Subcutaneous abdominal adipose tissue (tissue), 5 donors: ENCODE measurements at regions not wholly inside any gene's neighbourhood (a gene's known extent, or its start where the extent isn't known, plus 50 kb on each side); places are given as distances from the start of the nearest gene placed in this dataset.

Experiments used
- H3K27ac ChIP-seq: one replicate; pipeline ENCODE4 v1.7.0; 2013; ENCODE audit warnings: low read depth, mild to moderate bottlenecking, inconsistent platforms, low read length, moderate library complexity
- H3K27me3 ChIP-seq, 5 donors: one replicate each; pipeline ENCODE4 v1.7.0; 2013; ENCODE audit warnings: low read length in 5 of 5, inconsistent platforms in 1 of 5; ENCODE audit not compliant: control insufficient read depth in 5 of 5, insufficient read depth in 4 of 5
- H3K36me3 ChIP-seq, 5 donors: one replicate each; pipeline ENCODE4 v1.7.0; 2013; ENCODE audit warnings: low read length in 5 of 5; ENCODE audit not compliant: control insufficient read depth in 5 of 5, insufficient read depth in 5 of 5
- H3K4me1 ChIP-seq, 5 donors: one replicate each; pipeline ENCODE4 v1.7.0; 2013; ENCODE audit warnings: low read length in 5 of 5, mild to moderate bottlenecking in 3 of 5, moderate library complexity in 1 of 5; ENCODE audit not compliant: control insufficient read depth in 5 of 5, insufficient read depth in 5 of 5
- H3K4me3 ChIP-seq, 5 donors: one replicate each; pipeline ENCODE4 v1.7.0; 2013; ENCODE audit warnings: low read length in 5 of 5, low read depth in 1 of 5
- H3K9ac ChIP-seq, 5 donors: one replicate each; pipeline ENCODE4 v1.7.0; 2013; ENCODE audit warnings: low read length in 5 of 5, mild to moderate bottlenecking in 4 of 5, moderate library complexity in 3 of 5
- H3K9me3 ChIP-seq, 5 donors: one replicate each; pipeline ENCODE4 v1.7.0; 2013; ENCODE audit warnings: low read length in 5 of 5; ENCODE audit not compliant: control insufficient read depth in 5 of 5
- donor health status: healthy.
- donor health status: healthy.
- donor health status: healthy.
- donor health status: healthy.
- donor health status: healthy.

DNA sequence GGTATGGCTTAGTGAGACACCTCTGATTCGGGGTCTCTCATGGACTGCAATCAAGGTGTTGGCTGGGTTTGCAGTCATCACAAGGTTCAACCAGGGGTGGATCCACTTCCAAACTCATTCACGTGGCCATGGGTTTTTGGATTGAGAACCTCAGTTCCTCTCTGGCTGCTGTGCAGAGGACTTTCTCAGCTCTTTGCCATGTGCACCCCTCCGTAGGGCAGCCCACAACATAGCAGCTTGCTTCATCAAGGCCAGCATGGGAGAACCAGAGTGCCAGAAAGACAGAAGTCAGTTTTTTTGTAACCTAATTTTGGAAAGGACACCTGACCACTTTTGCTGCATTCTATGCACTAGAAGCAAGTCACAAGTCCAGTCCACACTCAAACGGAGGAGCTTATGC, 154.9 kb downstream of the PJA1 start:
- H3K9me3 ChIP-seq = peaks cover 0 to 10% (median 3%) of the 10 kb centered on the region in 5 donors
- H3K27ac ChIP-seq = no peak overlapping the region
- H3K36me3 ChIP-seq = no peaks in the 10 kb centered on the region
- H3K4me3 ChIP-seq = no peak overlapping the region
- peaks cover 0 to 5% (median 0%) of the 10 kb centered on the region in 5 donors for H3K4me1 ChIP-seq
- H3K27me3 ChIP-seq = peaks cover 0 to 8% (median 3%) of the 10 kb centered on the region in 5 donors
- H3K9ac ChIP-seq = no peak overlapping the region

DNA sequence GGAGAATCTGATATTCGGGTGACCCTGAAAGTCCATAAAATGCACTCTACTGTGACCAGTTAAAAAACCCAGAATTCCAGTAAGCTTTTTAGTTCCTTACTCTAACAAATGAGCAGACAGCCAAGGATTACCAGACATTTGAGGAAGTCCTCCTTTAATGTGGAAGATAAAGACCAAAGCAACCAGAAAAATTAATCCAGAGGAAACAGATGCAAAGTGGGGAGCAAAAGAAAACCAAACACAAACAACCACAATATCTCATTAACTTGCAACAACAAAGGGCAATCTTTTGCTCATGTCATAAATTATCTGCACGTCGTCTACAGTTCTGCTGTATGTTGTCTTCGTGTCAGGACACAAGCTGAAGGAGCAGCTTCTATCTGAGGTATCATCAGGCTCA, 164.4 kb downstream of the PJA1 start:
- Histone ChIP-seq H3K9me3 (peaks cover 0 to 1% (median 0%) of the 10 kb centered on the region in 5 donors), H3K4me3 (no peak overlapping the region), H3K36me3 (no peaks in the 10 kb centered on the region), H3K9ac (no peak overlapping the region), H3K27ac (no peak overlapping the region), H3K4me1 (peaks cover 9 to 31% (median 22%) of the 10 kb centered on the region in 5 donors), H3K27me3 (peaks cover 0 to 9% (median 7%) of the 10 kb centered on the region in 5 donors)

DNA sequence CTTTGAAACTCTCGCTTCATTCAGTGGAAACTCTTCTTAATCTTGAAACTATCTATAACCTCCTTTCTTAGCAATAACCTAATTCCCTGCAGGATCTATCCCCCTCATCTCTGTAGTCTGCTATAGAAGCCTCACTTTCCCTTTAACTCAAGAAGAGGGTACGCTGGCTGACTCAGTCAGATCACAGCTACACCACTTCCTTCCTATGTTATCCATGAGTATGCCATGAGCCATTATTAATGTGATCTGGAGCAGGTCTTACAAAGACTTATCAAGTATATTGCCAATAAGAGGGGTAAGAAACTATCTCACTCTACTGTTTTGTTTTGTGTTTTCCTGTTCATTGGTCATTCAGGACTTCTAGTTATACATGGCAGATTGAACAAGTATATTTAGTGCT, 165.3 kb downstream of the PJA1 start:
- Histone ChIP-seq H3K4me3 (no peak overlapping the region), H3K4me1 (peaks cover 13 to 40% (median 31%) of the 10 kb centered on the region in 5 donors), H3K27me3 (peaks cover 0 to 14% (median 9%) of the 10 kb centered on the region in 5 donors), H3K36me3 (no peaks in the 10 kb centered on the region), H3K9ac (no peak overlapping the region), H3K9me3 (no peaks in the 10 kb centered on the region), H3K27ac (no peak overlapping the region)

DNA sequence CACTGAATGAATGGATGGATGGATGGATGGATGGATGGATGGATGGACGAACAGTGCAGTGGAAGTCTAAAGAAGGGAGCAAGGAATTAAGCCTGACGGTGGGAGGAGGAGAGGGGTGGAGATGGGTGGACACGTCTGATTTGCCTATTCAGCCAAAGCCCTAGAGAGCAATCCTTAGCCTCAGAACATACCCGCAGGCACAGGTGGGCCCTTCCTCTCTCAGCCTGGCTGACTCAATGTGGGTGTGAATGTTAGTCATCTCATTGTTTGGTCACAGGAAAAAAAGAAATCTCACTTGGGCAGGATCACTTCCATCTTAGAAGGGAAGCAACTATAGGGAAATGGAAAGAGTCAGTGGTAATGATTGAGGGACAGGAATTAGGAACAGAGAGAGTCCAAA, 165.9 kb downstream of the PJA1 start:
- no peaks in the 10 kb centered on the region for H3K36me3 ChIP-seq
- H3K27ac ChIP-seq = no peak overlapping the region
- H3K9ac ChIP-seq = no peak overlapping the region
- H3K27me3 ChIP-seq = peaks cover 0 to 16% (median 10%) of the 10 kb centered on the region in 5 donors
- H3K4me1 ChIP-seq = peaks cover 13 to 45% (median 31%) of the 10 kb centered on the region in 5 donors
- H3K4me3 ChIP-seq = no peak overlapping the region
- H3K9me3 ChIP-seq = no peaks in the 10 kb centered on the region

DNA sequence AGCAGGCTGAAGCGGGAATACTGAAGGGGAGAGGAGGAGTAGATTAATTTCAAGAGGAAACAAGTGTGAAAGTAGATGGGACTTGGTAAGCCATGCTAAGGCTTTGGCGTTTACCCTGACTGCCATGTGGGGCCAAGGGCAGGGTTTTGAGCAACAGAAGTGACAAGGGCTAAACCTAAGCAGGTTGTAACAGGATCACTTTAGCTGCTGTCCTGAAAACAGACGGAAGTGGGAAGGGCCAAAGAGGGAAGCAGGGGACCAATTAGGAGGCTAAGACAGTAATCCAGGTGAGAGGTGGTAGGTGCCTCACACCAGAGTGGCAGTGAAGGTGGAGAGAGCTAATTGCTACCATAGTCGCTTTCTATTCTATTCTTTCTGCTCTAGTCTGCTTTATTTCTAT, 166.5 kb downstream of the PJA1 start:
- Histone ChIP-seq H3K9ac (no peak overlapping the region), H3K27me3 (peaks cover 0 to 20% (median 15%) of the 10 kb centered on the region in 5 donors), H3K36me3 (no peaks in the 10 kb centered on the region), H3K4me1 (peaks cover 13 to 46% (median 31%) of the 10 kb centered on the region in 5 donors), H3K27ac (no peak overlapping the region), H3K9me3 (no peaks in the 10 kb centered on the region), H3K4me3 (no peak overlapping the region)

DNA sequence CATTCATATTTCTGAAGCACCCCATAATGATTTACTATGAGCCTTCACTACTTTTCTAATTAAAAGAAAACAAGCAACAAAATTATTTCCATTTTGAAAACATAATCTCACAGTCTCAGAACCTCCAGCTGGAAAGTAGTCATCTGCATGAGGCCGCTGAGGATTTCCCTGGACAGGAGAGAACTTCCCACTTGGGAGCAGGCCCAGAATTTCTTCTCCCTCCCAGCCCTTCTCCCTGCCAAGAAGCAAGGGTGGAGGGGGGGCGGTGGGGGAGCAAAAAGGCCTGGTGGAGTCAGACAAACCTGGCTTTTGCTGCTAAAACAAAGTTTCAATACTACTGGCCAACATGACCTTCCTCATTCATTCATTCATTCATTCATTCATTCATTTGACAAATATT, 167.3 kb downstream of the PJA1 start:
- Histone ChIP-seq H3K27me3 (peaks cover 0 to 22% (median 17%) of the 10 kb centered on the region in 5 donors), H3K9me3 (no peaks in the 10 kb centered on the region), H3K9ac (no peak overlapping the region), H3K27ac (peak overlapping the region; percentile 53), H3K4me1 (peaks cover 13 to 50% (median 31%) of the 10 kb centered on the region in 5 donors), H3K36me3 (no peaks in the 10 kb centered on the region), H3K4me3 (no peak overlapping the region)

DNA sequence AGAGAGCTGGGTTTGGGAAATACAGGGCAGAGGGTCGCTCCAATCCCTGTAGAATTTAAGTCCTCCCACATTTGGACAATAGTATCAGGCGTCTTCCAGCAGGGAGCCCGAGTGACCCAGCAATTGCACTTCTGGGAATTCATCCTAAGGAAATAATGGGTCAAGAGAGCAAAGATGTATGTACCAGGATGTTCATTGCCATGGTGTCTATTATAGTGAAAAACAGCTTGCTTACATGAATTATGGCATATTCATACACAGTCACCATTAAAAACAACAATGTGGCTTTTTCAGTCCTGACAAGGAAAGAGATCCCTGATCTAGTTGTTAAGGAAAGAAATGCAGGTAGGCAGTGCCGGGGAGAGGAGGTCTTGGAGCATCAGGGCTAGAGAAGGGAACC, 167.7 kb downstream of the PJA1 start:
- Histone ChIP-seq H3K4me1 (peaks cover 13 to 51% (median 31%) of the 10 kb centered on the region in 5 donors), H3K27ac (peak overlapping the region; percentile 53), H3K36me3 (no peaks in the 10 kb centered on the region), H3K9me3 (no peaks in the 10 kb centered on the region), H3K27me3 (peaks cover 0 to 22% (median 17%) of the 10 kb centered on the region in 5 donors), H3K4me3 (no peak overlapping the region), H3K9ac (no peak overlapping the region)

DNA sequence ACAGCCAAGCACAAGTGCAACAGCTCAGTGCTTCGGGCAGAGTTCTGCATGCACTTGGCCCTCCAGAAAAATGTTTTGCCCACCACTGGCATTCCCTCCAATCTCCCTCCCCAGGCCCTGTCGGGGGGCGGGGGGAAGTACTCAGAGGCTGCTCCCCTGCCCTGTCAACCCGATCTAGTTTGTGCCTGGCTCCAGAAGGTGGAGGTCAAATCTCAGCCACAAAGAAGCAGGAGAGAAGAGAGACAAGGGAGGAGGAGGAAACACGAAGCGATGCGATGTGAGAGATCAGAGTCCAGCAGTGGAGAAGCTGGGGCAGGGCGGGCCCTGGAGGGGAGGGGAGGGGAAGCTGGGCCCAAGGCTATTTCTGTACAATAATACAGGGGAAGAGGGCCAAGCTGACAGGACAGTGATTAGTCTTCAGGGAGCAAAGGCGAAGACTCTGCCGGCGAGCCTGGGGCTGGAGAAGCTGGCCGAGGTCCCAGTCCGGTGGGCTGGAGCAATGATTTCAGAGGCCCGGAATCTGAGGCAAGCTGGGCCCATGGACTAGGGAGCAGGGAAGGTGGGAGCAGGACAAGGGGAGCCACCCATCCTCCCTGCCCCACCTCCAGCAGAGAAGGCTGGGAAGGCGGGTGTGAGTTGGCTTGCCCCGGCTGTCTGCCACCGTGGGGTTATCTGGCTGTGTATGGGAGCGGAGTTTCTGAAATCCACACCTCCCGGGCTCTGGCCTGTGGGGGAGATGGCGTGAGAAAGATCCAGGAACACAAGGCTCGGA, 167.1 kb downstream of the EFNB1 start:
- peaks cover 0 to 22% (median 17%) of the 10 kb centered on the region in 5 donors for H3K27me3 ChIP-seq

DNA sequence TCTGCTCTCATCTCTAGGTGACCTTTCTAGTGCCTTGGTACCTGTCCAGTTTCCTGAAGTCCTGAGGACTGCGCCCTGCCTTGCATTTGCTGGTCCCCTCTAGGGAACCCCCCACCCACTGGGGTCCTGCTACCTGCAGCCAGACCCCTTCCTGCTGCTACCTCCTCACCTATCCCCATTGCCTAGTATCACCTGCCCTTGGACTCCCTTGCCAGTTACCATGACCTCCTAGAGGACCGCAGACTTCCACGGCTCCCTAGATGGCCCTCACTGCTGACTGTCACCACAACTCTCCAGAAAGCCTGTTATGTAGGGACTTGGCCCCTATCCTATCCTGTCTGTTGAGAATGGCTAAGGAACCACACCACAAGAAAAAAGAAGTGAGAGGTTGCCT, 166.6 kb downstream of the EFNB1 start:
- H3K27ac ChIP-seq = peak overlapping the region; percentile 8
- H3K4me1 ChIP-seq = peaks cover 13 to 58% (median 34%) of the 10 kb centered on the region in 5 donors

More for the DNA sequence above, 167.1 kb downstream of the EFNB1 start:
- H3K4me3 ChIP-seq = peak overlapping the region in 1 of 5 donors; percentile 18
- H3K27ac ChIP-seq = peak overlapping the region; percentile 53
- H3K9ac ChIP-seq = peak overlapping the region in 1 of 5 donors; percentile 30
- no peaks in the 10 kb centered on the region for H3K36me3 ChIP-seq
- no peaks in the 10 kb centered on the region for H3K9me3 ChIP-seq
- peaks cover 13 to 53% (median 31%) of the 10 kb centered on the region in 5 donors for H3K4me1 ChIP-seq

DNA sequence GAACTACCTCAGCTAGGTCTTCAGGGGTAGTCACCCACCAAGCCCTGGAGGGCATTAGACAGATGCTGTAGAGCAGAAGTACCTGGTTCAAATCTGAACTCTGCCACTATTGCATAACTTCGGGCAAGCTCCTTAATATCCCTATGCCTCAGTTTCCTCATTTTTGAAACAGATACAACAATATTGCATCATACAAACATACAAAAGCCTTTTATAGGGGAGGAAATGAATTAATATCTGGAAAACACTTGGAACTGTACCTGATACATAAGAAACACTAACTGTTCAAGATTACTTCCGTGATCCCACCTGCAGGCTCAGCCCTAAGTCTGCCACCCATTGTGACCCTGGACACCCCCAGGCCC, 166.1 kb downstream of the EFNB1 start:
- Histone ChIP-seq H3K27ac (no peak overlapping the region), H3K36me3 (no peaks in the 10 kb centered on the region), H3K9ac (no peak overlapping the region), H3K9me3 (no peaks in the 10 kb centered on the region), H3K4me3 (no peak overlapping the region), H3K4me1 (peaks cover 13 to 64% (median 39%) of the 10 kb centered on the region in 5 donors), H3K27me3 (peaks cover 0 to 22% (median 17%) of the 10 kb centered on the region in 5 donors)

More for the DNA sequence above, 166.6 kb downstream of the EFNB1 start:
- H3K9ac ChIP-seq = no peak overlapping the region
- peak overlapping the region in 1 of 5 donors; percentile 18 for H3K4me3 ChIP-seq
- H3K9me3 ChIP-seq = no peaks in the 10 kb centered on the region
- H3K27me3 ChIP-seq = peaks cover 0 to 22% (median 17%) of the 10 kb centered on the region in 5 donors
- no peaks in the 10 kb centered on the region for H3K36me3 ChIP-seq
